ENCODE measurements at regions not wholly inside any gene's neighbourhood (a gene's known extent, or its start where the extent isn't known, plus 50 kb on each side); places are given as distances from the start of the nearest gene placed in this dataset.
"Not testable (repeated sequence)": the region's sequence is repeated elsewhere in the genome, so short reads cannot be mapped to it uniquely, and the experiment has no call there.

- Histone ChIP-seq H3K27ac (ENCODE audit: control insufficient read depth, insufficient read depth, low read length) (no peak overlapping the region), H2AFZ (ENCODE audit: control insufficient read depth, low read length) (no peak overlapping the region), H3K9me3 (ENCODE audit: control insufficient read depth, low read depth, low read length) (no peaks in the 10 kb centered on the region), H4K20me1 (ENCODE audit: control insufficient read depth, extremely low read depth, insufficient read depth, low read length) (no peaks in the 10 kb centered on the region), H3K4me1 (ENCODE audit: control insufficient read depth, extremely low read depth, insufficient read depth, low read length) (no peaks in the 10 kb centered on the region), H3K27me3 (ENCODE audit: control insufficient read depth, extremely low read depth, insufficient read depth, low read length) (peaks cover 5% of the 10 kb centered on the region), H3K9ac (ENCODE audit: control insufficient read depth, extremely low read depth, insufficient read depth, low read length) (no peak overlapping the region), H3K79me2 (ENCODE audit: control insufficient read depth, insufficient read depth, low read length) (no peaks in the 10 kb centered on the region), H3K4me3 (ENCODE audit: control insufficient read depth in 2 of 3, extremely low read depth in 1 of 3, insufficient read depth in 2 of 3, low read depth in 1 of 3, low read length in 3 of 3) (no peak overlapping the region), H3K4me2 (ENCODE audit: control insufficient read depth, extremely low read depth, insufficient read depth, low read depth, low read length) (no peak overlapping the region), H3K9me1 (ENCODE audit: control insufficient read depth, extremely low read depth, insufficient read depth, low read length) (no peaks in the 10 kb centered on the region), H3K36me3 (ENCODE audit: control insufficient read depth in 2 of 2, extremely low read depth in 1 of 2, insufficient read depth in 2 of 2, low read length in 2 of 2) (no peaks in the 10 kb centered on the region)
- TF ChIP-seq EZH2 (IDR thresholded peaks at IDR 0.05; ENCODE audit: low read length) (no peak), CTCF (optimal IDR thresholded peaks at IDR 0.05 in 1 of 3, IDR thresholded peaks at IDR 0.05 in 1 of 3, conservative IDR thresholded peaks at IDR 0.05 in 1 of 3; ENCODE audit: extremely low read depth in 1 of 3, insufficient read depth in 2 of 3, low read length in 3 of 3) (no peak)
- FAIRE-seq (no peak), DNase-seq (ENCODE audit: low read depth, low spot score) (no peak)
- dilution Hi-C loops (cut with MboI; ENCODE audit: extremely low pct_ligation_motif_present, low sequenced_read_pairs): no loop called here
These were observed 174.0 kb upstream of the WSCD1 start for GRCh38 chr17:5896215-5896614.

- no peaks in the 10 kb centered on the region for H3K4me1 ChIP-seq (ENCODE audit: control insufficient read depth, extremely low read depth, insufficient read depth, low read length)
- no peak overlapping the region for H3K4me2 ChIP-seq (ENCODE audit: control insufficient read depth, extremely low read depth, insufficient read depth, low read depth, low read length)
- H3K9me1 ChIP-seq (ENCODE audit: control insufficient read depth, extremely low read depth, insufficient read depth, low read length): no peaks in the 10 kb centered on the region
- dilution Hi-C loops (cut with MboI; ENCODE audit: extremely low pct_ligation_motif_present, low sequenced_read_pairs): no loop called here
- no peaks in the 10 kb centered on the region for H4K20me1 ChIP-seq (ENCODE audit: control insufficient read depth, extremely low read depth, insufficient read depth, low read length)
- no peak overlapping the region for H3K27ac ChIP-seq (ENCODE audit: control insufficient read depth, insufficient read depth, low read length)
- no peak for TF ChIP-seq EZH2 (IDR thresholded peaks at IDR 0.05; ENCODE audit: low read length)
- no peak for TF ChIP-seq CTCF (optimal IDR thresholded peaks at IDR 0.05 in 1 of 3, IDR thresholded peaks at IDR 0.05 in 1 of 3, conservative IDR thresholded peaks at IDR 0.05 in 1 of 3; ENCODE audit: extremely low read depth in 1 of 3, insufficient read depth in 2 of 3, low read length in 3 of 3)
- H3K9me3 ChIP-seq (ENCODE audit: control insufficient read depth, low read depth, low read length): no peaks in the 10 kb centered on the region
- no peaks in the 10 kb centered on the region for H3K79me2 ChIP-seq (ENCODE audit: control insufficient read depth, insufficient read depth, low read length)
- H2AFZ ChIP-seq (ENCODE audit: control insufficient read depth, low read length): no peak overlapping the region
- no peak overlapping the region for H3K4me3 ChIP-seq (ENCODE audit: control insufficient read depth in 2 of 3, extremely low read depth in 1 of 3, insufficient read depth in 2 of 3, low read depth in 1 of 3, low read length in 3 of 3)
- peaks cover 11% of the 10 kb centered on the region for H3K27me3 ChIP-seq (ENCODE audit: control insufficient read depth, extremely low read depth, insufficient read depth, low read length)
- no peak for FAIRE-seq
- DNase-seq (ENCODE audit: low read depth, low spot score): no peak
- H3K9ac ChIP-seq (ENCODE audit: control insufficient read depth, extremely low read depth, insufficient read depth, low read length): no peak overlapping the region
- H3K36me3 ChIP-seq (ENCODE audit: control insufficient read depth in 2 of 2, extremely low read depth in 1 of 2, insufficient read depth in 2 of 2, low read length in 2 of 2): no peaks in the 10 kb centered on the region
These were observed 172.8 kb upstream of the WSCD1 start for GRCh38 chr17:5897275-5897911.

- dilution Hi-C loops (cut with MboI; ENCODE audit: extremely low pct_ligation_motif_present, low sequenced_read_pairs): not testable (repeated sequence)
These were observed 172.2 kb upstream of the WSCD1 start for GRCh38 chr17:5897981-5898380.

More at GRCh38 chr17:5897981-5898380, 172.2 kb upstream of the WSCD1 start:
- not testable (repeated sequence) for H3K27ac ChIP-seq (ENCODE audit: control insufficient read depth, insufficient read depth, low read length); H3K9ac ChIP-seq (ENCODE audit: control insufficient read depth, extremely low read depth, insufficient read depth, low read length); H3K36me3 ChIP-seq (ENCODE audit: control insufficient read depth in 2 of 2, extremely low read depth in 1 of 2, insufficient read depth in 2 of 2, low read length in 2 of 2); H3K4me2 ChIP-seq (ENCODE audit: control insufficient read depth, extremely low read depth, insufficient read depth, low read depth, low read length); H3K79me2 ChIP-seq (ENCODE audit: control insufficient read depth, insufficient read depth, low read length); H3K9me1 ChIP-seq (ENCODE audit: control insufficient read depth, extremely low read depth, insufficient read depth, low read length); H4K20me1 ChIP-seq (ENCODE audit: control insufficient read depth, extremely low read depth, insufficient read depth, low read length); H2AFZ ChIP-seq (ENCODE audit: control insufficient read depth, low read length); H3K4me1 ChIP-seq (ENCODE audit: control insufficient read depth, extremely low read depth, insufficient read depth, low read length); H3K4me3 ChIP-seq (ENCODE audit: control insufficient read depth in 2 of 3, extremely low read depth in 1 of 3, insufficient read depth in 2 of 3, low read depth in 1 of 3, low read length in 3 of 3); H3K9me3 ChIP-seq (ENCODE audit: control insufficient read depth, low read depth, low read length); DNase-seq (ENCODE audit: low read depth, low spot score); FAIRE-seq
- H3K27me3 ChIP-seq (ENCODE audit: control insufficient read depth, extremely low read depth, insufficient read depth, low read length): peaks cover 11% of the 10 kb centered on the region

All from keratinocyte (primary cell).